NCI-H526 (cell line): ENCODE measurements at regions not wholly inside any gene's neighbourhood (a gene's known extent, or its start where the extent isn't known, plus 50 kb on each side); places are given as distances from the start of the nearest gene placed in this dataset.
"Not testable (repeated sequence)": the region's sequence is repeated elsewhere in the genome, so short reads cannot be mapped to it uniquely, and the experiment has no call there.

Experiments
- DNase-seq, 2 experiments: peaks; one replicate each; lab custom pipeline; 2025; lab: John Stamatoyannopoulos, UW

GRCh38 chr10:84935772-84936171 lies 607.4 kb downstream of the CCSER2 start:
- DNase-seq: no peak

- DNase-seq: no peak
These were observed 609.9 kb downstream of the CCSER2 start for GRCh38 chr10:84938117-84938905.

GRCh38 chr10:84943541-84943940 lies 615.2 kb downstream of the CCSER2 start:
- DNase-seq: no peak

- DNase-seq: no peak
These were observed 615.8 kb downstream of the CCSER2 start for GRCh38 chr10:84944187-84944586.

GRCh38 chr10:84945791-84946190 lies 617.4 kb downstream of the CCSER2 start:
- DNase-seq: no peak

- peak; percentile 89 to 97 for DNase-seq
These were observed 618.5 kb downstream of the CCSER2 start for GRCh38 chr10:84946904-84947303.

GRCh38 chr10:84948644-84949043 lies 620.3 kb downstream of the CCSER2 start:
- DNase-seq: no peak

- no peak for DNase-seq
These were observed 623.2 kb downstream of the CCSER2 start for GRCh38 chr10:84951616-84952015.

- no peak for DNase-seq
These were observed 629.0 kb downstream of the CCSER2 start for GRCh38 chr10:84957427-84957826.

GRCh38 chr10:84965468-84965867 lies 637.1 kb downstream of the CCSER2 start:
- DNase-seq: no peak

GRCh38 chr10:84966708-84967441 lies 638.5 kb downstream of the CCSER2 start:
- DNase-seq: no peak

- DNase-seq: not testable (repeated sequence)
These were observed 640.9 kb downstream of the CCSER2 start for GRCh38 chr10:84969297-84969696.

GRCh38 chr10:84987039-84987438 lies 658.6 kb downstream of the CCSER2 start:
- no peak for DNase-seq

- no peak for DNase-seq
These were observed 659.6 kb downstream of the CCSER2 start for GRCh38 chr10:84988011-84988410.

- DNase-seq: no peak
These were observed 662.3 kb downstream of the CCSER2 start for GRCh38 chr10:84990713-84991112.

GRCh38 chr10:84991301-84991700 lies 662.9 kb downstream of the CCSER2 start:
- no peak for DNase-seq

- no peak for DNase-seq
These were observed 665.1 kb downstream of the CCSER2 start for GRCh38 chr10:84993251-84994035.

- DNase-seq: no peak
These were observed 666.3 kb downstream of the CCSER2 start for GRCh38 chr10:84994722-84995121.

GRCh38 chr10:84996580-84996979 lies 668.2 kb downstream of the CCSER2 start:
- no peak for DNase-seq

- DNase-seq: no peak
These were observed 669.5 kb downstream of the CCSER2 start for GRCh38 chr10:84997870-84998269.

GRCh38 chr10:84999929-85000328 lies 671.5 kb downstream of the CCSER2 start:
- no peak for DNase-seq

- DNase-seq: no peak
These were observed 674.7 kb downstream of the CCSER2 start for GRCh38 chr10:85003083-85003482.
